NCI-H526 (cell line): ENCODE measurements at regions not wholly inside any gene's neighbourhood (a gene's known extent, or its start where the extent isn't known, plus 50 kb on each side); places are given as distances from the start of the nearest gene placed in this dataset.
A peak's percentile ranks its signal among the peaks of the same experiment; 100 is the strongest.

Experiments
- DNase-seq, 2 experiments: peaks; one replicate each; lab custom pipeline; 2025; lab: John Stamatoyannopoulos, UW

GRCh38 chr4:175127314-175127713 lies 209.2 kb downstream of the ADAM29 start:
- no peak for DNase-seq

- DNase-seq, result no peak
Observed at GRCh38 chr4:175129797-175130196, 211.6 kb downstream of the ADAM29 start.

GRCh38 chr4:175139205-175139604 lies 221.0 kb downstream of the ADAM29 start:
- DNase-seq, result no peak

- no peak for DNase-seq
Observed at GRCh38 chr4:175143116-175143515, 225.0 kb downstream of the ADAM29 start.

GRCh38 chr4:175146799-175147198 lies 228.6 kb downstream of the ADAM29 start:
- DNase-seq, result no peak

GRCh38 chr4:175147233-175147632 lies 229.1 kb downstream of the ADAM29 start:
- no peak for DNase-seq

- no peak for DNase-seq
Observed at GRCh38 chr4:175166020-175166419, 247.9 kb downstream of the ADAM29 start.

- DNase-seq, result no peak
Observed at GRCh38 chr4:175176710-175177109, 258.6 kb downstream of the ADAM29 start.

- no peak for DNase-seq
Observed at GRCh38 chr4:175190654-175191053, 272.5 kb downstream of the ADAM29 start.

- no peak for DNase-seq
Observed at GRCh38 chr4:175198056-175198455, 279.9 kb downstream of the ADAM29 start.

GRCh38 chr4:175215208-175215607 lies 297.1 kb downstream of the ADAM29 start:
- DNase-seq, result no peak

GRCh38 chr4:175215657-175216056 lies 297.5 kb downstream of the ADAM29 start:
- no peak for DNase-seq

GRCh38 chr4:175229154-175229553 lies 311.0 kb downstream of the ADAM29 start:
- no peak for DNase-seq

GRCh38 chr4:175234162-175234561 lies 316.0 kb downstream of the ADAM29 start:
- DNase-seq, result no peak

- DNase-seq, result no peak
Observed at GRCh38 chr4:175238827-175239517, 320.8 kb downstream of the ADAM29 start.

- no peak for DNase-seq
Observed at GRCh38 chr4:175246941-175247340, 328.8 kb downstream of the ADAM29 start.

GRCh38 chr4:175252642-175253041 lies 334.5 kb downstream of the ADAM29 start:
- DNase-seq, result no peak

- DNase-seq, result no peak
Observed at GRCh38 chr4:175253184-175253902, 335.2 kb downstream of the ADAM29 start.

- no peak for DNase-seq
Observed at GRCh38 chr4:175263537-175263936, 345.4 kb downstream of the ADAM29 start.

- DNase-seq, result no peak
Observed at GRCh38 chr4:175271010-175271630, 353.0 kb downstream of the ADAM29 start.

- DNase-seq, result no peak
Observed at GRCh38 chr4:175273995-175274753, 356.0 kb downstream of the ADAM29 start.

GRCh38 chr4:175277816-175278215 lies 359.7 kb downstream of the ADAM29 start:
- DNase-seq, result peak; percentile 92 to 93
